H1 (cell line): ENCODE measurements at regions not wholly inside any gene's neighbourhood (a gene's known extent, or its start where the extent isn't known, plus 50 kb on each side); places are given as distances from the start of the nearest gene placed in this dataset.

ENCODE experiments used
- CTCF ChIA-PET: fragments of 300-600 bp; sonication (Branson Sonifier 250); formaldehyde crosslinking; loops from one replicate; lab custom pipeline; 2021; ENCODE audit not compliant: partially characterized antibody; lab: Charles Lee
- POLR2A ChIA-PET: fragments of 300-600 bp; sonication (Branson Sonifier 250); formaldehyde crosslinking; loops from one replicate; lab custom pipeline; 2021; ENCODE audit warnings: inconsistent platforms; ENCODE audit not compliant: partially characterized antibody; lab: Charles Lee
- DNase-seq, 2 experiments: peaks; one replicate each; pipeline versions ENCODE4 v3.0.0 to v3.0.0-alpha.2; 2010 to 2022; ENCODE audit warnings: low spot score in 2 of 2, low read depth in 1 of 2, mixed read lengths in 1 of 2
- FAIRE-seq: peaks from 2 replicates; lab custom pipeline; 2011; peaks lifted over from hg19 to GRCh38; lab: Jason Lieb, UNC
- H2AFZ ChIP-seq: 2 replicates; pipeline ENCODE4 v1.8.1; 2012; ENCODE audit warnings: low read length, inconsistent platforms
- H2AK5ac ChIP-seq: 2 replicates; pipeline ENCODE4 v1.6.1; 2013; ENCODE audit warnings: low read depth, low read length
- H2BK120ac ChIP-seq: replicated peaks from 2 replicates; pipeline ENCODE3; 2013; ENCODE audit warnings: low read depth, low read length, inconsistent platforms
- H2BK12ac ChIP-seq: 2 replicates; pipeline ENCODE4 v1.6.1; 2013; ENCODE audit warnings: low read depth, low read length
- H2BK15ac ChIP-seq: 2 replicates; pipeline ENCODE4 v1.6.1; 2013; ENCODE audit warnings: low read length
- H2BK20ac ChIP-seq: 2 replicates; pipeline ENCODE4 v1.6.1; 2013; ENCODE audit warnings: low read length
- H2BK5ac ChIP-seq: 2 replicates; pipeline ENCODE4 v1.6.1; 2013; ENCODE audit warnings: low read depth, low read length
- H3K14ac ChIP-seq: 2 replicates; pipeline ENCODE4 v1.6.1; 2013; ENCODE audit warnings: inconsistent platforms; ENCODE audit not compliant: insufficient read length
- H3K18ac ChIP-seq: 2 replicates; pipeline ENCODE4 v1.6.1; 2013; ENCODE audit warnings: low read length; ENCODE audit errors: extremely low read depth
- H3K23ac ChIP-seq: 2 replicates; pipeline ENCODE4 v1.6.1; 2013; ENCODE audit warnings: inconsistent platforms; ENCODE audit not compliant: insufficient read length
- H3K23me2 ChIP-seq: 2 replicates; pipeline ENCODE4 v1.6.1; 2013; ENCODE audit warnings: low read depth, low read length
- H3K27ac ChIP-seq: 2 replicates; pipeline ENCODE4 v1.6.1; 2011; ENCODE audit warnings: low read depth, low read length, inconsistent platforms
- H3K27me3 ChIP-seq, 4 experiments: replicated peaks in 1 of 4; 1 replicate in 1 of 4; 2 replicates in 3 of 4; pipeline versions ENCODE4 v1.6.1 to v1.8.1; 2011 to 2013; ENCODE audit warnings: low read length in 3 of 4, mild to moderate bottlenecking in 3 of 4, inconsistent platforms in 2 of 4, mixed read lengths in 2 of 4, moderate library complexity in 1 of 4; ENCODE audit not compliant: control insufficient read depth in 3 of 4, insufficient read depth in 3 of 4; ENCODE audit errors: extremely low read depth in 1 of 4
- H3K36me3 ChIP-seq, 4 experiments: 2 replicates each; pipeline versions ENCODE4 v1.6.1 to v1.8.1; 2011 to 2013; ENCODE audit warnings: mild to moderate bottlenecking in 4 of 4, low read length in 3 of 4, moderate library complexity in 2 of 4, control low read depth in 1 of 4, inconsistent platforms in 1 of 4; ENCODE audit not compliant: insufficient read depth in 4 of 4, control insufficient read depth in 2 of 4
- H3K4ac ChIP-seq: replicated peaks from 2 replicates; pipeline ENCODE3; 2013; ENCODE audit warnings: low read length, low read depth, mixed read lengths, inconsistent platforms; ENCODE audit not compliant: insufficient read length
- H3K4me1 ChIP-seq, 4 experiments: replicated peaks in 1 of 4; 1 replicate in 1 of 4; 2 replicates in 3 of 4; pipeline versions ENCODE4 v1.6.1 to v1.8.1; 2011 to 2013; ENCODE audit warnings: low read length in 3 of 4, inconsistent platforms in 2 of 4, mixed read lengths in 1 of 4; ENCODE audit not compliant: insufficient read depth in 4 of 4, control insufficient read depth in 3 of 4
- H3K4me2 ChIP-seq, 2 experiments: 2 replicates each; pipeline versions ENCODE4 v1.6.1 to v1.8.1; 2011 to 2013; ENCODE audit warnings: low read depth in 2 of 2, low read length in 2 of 2, control low read depth in 1 of 2, inconsistent platforms in 1 of 2, mild to moderate bottlenecking in 1 of 2; ENCODE audit not compliant: insufficient read depth in 1 of 2
- H3K4me3 ChIP-seq, 4 experiments: fragments of 200-600, 300-600 bp in 1 of 4; sonication (generic), shearing (Covaris generic), sonication (Bioruptor Twin) in 1 of 4; 2 replicates each; pipeline versions ENCODE4 v1.5.1 to v1.8.1; 2011 to 2016; ENCODE audit warnings: low read length in 4 of 4, low read depth in 3 of 4, control low read depth in 2 of 4, inconsistent platforms in 2 of 4, mild to moderate bottlenecking in 2 of 4, mixed read lengths in 1 of 4, moderate library complexity in 1 of 4; ENCODE audit not compliant: insufficient read depth in 2 of 4; ENCODE audit errors: extremely low read depth in 1 of 4
- H3K56ac ChIP-seq: replicated peaks from 2 replicates; pipeline ENCODE3; 2013; ENCODE audit warnings: low read depth, mild to moderate bottlenecking, mixed read lengths, low read length, inconsistent platforms; ENCODE audit not compliant: insufficient read length
- H3K79me1 ChIP-seq: 2 replicates; pipeline ENCODE4 v1.6.1; 2013; ENCODE audit warnings: low read depth, low read length, control low read depth
- H3K79me2 ChIP-seq, 2 experiments: 2 replicates each; pipeline versions ENCODE4 v1.6.1 to v1.8.1; 2012 to 2013; ENCODE audit warnings: low read length in 2 of 2, mild to moderate bottlenecking in 2 of 2, inconsistent platforms in 1 of 2; ENCODE audit not compliant: insufficient read depth in 2 of 2, control insufficient read depth in 1 of 2
- H3K9ac ChIP-seq, 4 experiments: replicated peaks in 1 of 4; 1 replicate in 1 of 4; 2 replicates in 3 of 4; pipeline versions ENCODE4 v1.6.1 to v1.8.1; 2011 to 2013; ENCODE audit warnings: low read depth in 3 of 4, low read length in 3 of 4, control low read depth in 2 of 4, mild to moderate bottlenecking in 2 of 4, moderate library complexity in 2 of 4, inconsistent platforms in 1 of 4; ENCODE audit errors: extremely low read depth in 1 of 4
- H3K9me3 ChIP-seq, 2 experiments: 2 replicates each; pipeline versions ENCODE4 v1.6.1 to v1.8.1; 2012 to 2013; ENCODE audit warnings: mild to moderate bottlenecking in 2 of 2, moderate library complexity in 2 of 2, control low read depth in 1 of 2, inconsistent platforms in 1 of 2, low read depth in 1 of 2, low read length in 1 of 2, mixed read lengths in 1 of 2; ENCODE audit not compliant: insufficient read depth in 2 of 2
- H4K20me1 ChIP-seq, 2 experiments: replicated peaks in 1 of 2; 2 replicates each; pipeline versions ENCODE3 to v1.8.1; 2011 to 2013; ENCODE audit warnings: inconsistent platforms in 2 of 2, low read length in 2 of 2, mild to moderate bottlenecking in 1 of 2; ENCODE audit not compliant: insufficient read depth in 2 of 2, control insufficient read depth in 1 of 2
- H4K5ac ChIP-seq: 2 replicates; pipeline ENCODE4 v1.6.1; 2013; ENCODE audit warnings: low read length, low read depth, mixed read lengths, inconsistent platforms; ENCODE audit not compliant: insufficient read length
- H4K8ac ChIP-seq: 2 replicates; pipeline ENCODE4 v1.8.0; 2013; ENCODE audit warnings: mild to moderate bottlenecking, moderate library complexity, low read length, inconsistent platforms; ENCODE audit not compliant: insufficient read depth; ENCODE audit errors: extremely low read depth
- H4K91ac ChIP-seq: replicated peaks from 2 replicates; pipeline ENCODE3; 2013; ENCODE audit warnings: low read length, mixed read lengths, inconsistent platforms; ENCODE audit not compliant: insufficient read length
- ATF2 ChIP-seq: IDR thresholded peaks from 2 replicates; pipeline ENCODE4 v1.6.1; 2012; ENCODE audit warnings: low read length, inconsistent platforms
- BCL11A ChIP-seq, 2 experiments: IDR thresholded peaks; one replicate each; pipeline ENCODE4 v1.6.1; 2011; ENCODE audit warnings: low read depth in 2 of 2, low read length in 2 of 2, mild to moderate bottlenecking in 2 of 2
- BRCA1 ChIP-seq: IDR thresholded peaks from 2 replicates; pipeline ENCODE4 v1.6.1; 2012; ENCODE audit warnings: low read depth, low read length, improper control_type of control experiment
- CHD1 ChIP-seq: IDR thresholded peaks from 2 replicates; pipeline ENCODE4 v1.6.1; 2012; ENCODE audit warnings: low read depth, low read length, improper control_type of control experiment
- HDAC2 ChIP-seq, 2 experiments: fragments of 300-600 bp in 1 of 2; sonication (generic) in 1 of 2; IDR thresholded peaks; 2 replicates each; pipeline ENCODE4 v1.6.1; 2011 to 2012; ENCODE audit warnings: low read depth in 2 of 2, low read length in 2 of 2, mild to moderate bottlenecking in 2 of 2, moderate library complexity in 2 of 2, borderline replicate concordance in 1 of 2, inconsistent platforms in 1 of 2
- KDM1A ChIP-seq: fragments of 200-600, 300-600 bp; sonication (generic); IDR thresholded peaks from 2 replicates; pipeline ENCODE4 v1.7.1; 2016; ENCODE audit warnings: mild to moderate bottlenecking, low read length, borderline replicate concordance
- MAFK ChIP-seq: IDR thresholded peaks from 2 replicates; pipeline ENCODE4 v1.6.1; 2012; ENCODE audit warnings: low read depth, mild to moderate bottlenecking, improper control_type of control experiment, low read length
- POLR2A ChIP-seq, 2 experiments: IDR thresholded peaks; 1 replicate in 1 of 2; 2 replicates in 1 of 2; pipeline ENCODE4 v1.6.1; 2011; ENCODE audit warnings: low read depth in 2 of 2, low read length in 2 of 2, mild to moderate bottlenecking in 2 of 2; ENCODE audit errors: control extremely low read depth in 1 of 2
- SAP30 ChIP-seq: fragments of 300-600 bp; sonication (generic); IDR thresholded peaks from 2 replicates; pipeline ENCODE4 v1.7.1; 2012; ENCODE audit warnings: low read length, moderate library complexity, mild to moderate bottlenecking, inconsistent platforms; ENCODE audit not compliant: insufficient read depth, insufficient replicate concordance
- SRF ChIP-seq: IDR thresholded peaks from 2 replicates; pipeline ENCODE4 v1.6.1; 2011; ENCODE audit warnings: mild to moderate bottlenecking, low read depth, low read length, moderate library complexity
- TAF7 ChIP-seq: optimal IDR thresholded peaks from 2 replicates; pipeline ENCODE3; 2011; ENCODE audit warnings: low read depth, mild to moderate bottlenecking, inconsistent platforms, low read length, moderate library complexity, borderline replicate concordance
- TBP ChIP-seq: IDR thresholded peaks from 2 replicates; pipeline ENCODE4 v1.6.1; 2011; ENCODE audit warnings: low read depth, low read length, improper control_type of control experiment
- WGBS, 2 experiments: shearing (Covaris generic) in 1 of 2; methylation state at CpG; one replicate each; pipeline versions ENCODE4 v1.1.6 to v1.1.7; 2013 to 2015; ENCODE audit warnings: low lambda C conversion rate in 2 of 2, mixed read lengths in 2 of 2, inconsistent platforms in 1 of 2, low coverage in 1 of 2, missing lambda C conversion rate in 1 of 2; ENCODE audit not compliant: insufficient replicate concordance in 2 of 2, insufficient coverage in 1 of 2, insufficient read length in 1 of 2; ENCODE audit errors: extremely low coverage in 1 of 2, missing lambda C conversion rate in 1 of 2; 5-methylcytosine and 5-hydroxymethylcytosine counted together

- Histone ChIP-seq H3K56ac (no peak overlapping the region), H2BK5ac (no peak overlapping the region), H3K27ac (no peak overlapping the region), H2BK12ac (no peak overlapping the region), H4K91ac (no peak overlapping the region), H2BK120ac (no peak overlapping the region), H4K5ac (no peak overlapping the region), H4K8ac (no peak overlapping the region), H3K9ac (no peak overlapping the region), H4K20me1 (no peaks in the 10 kb centered on the region), H3K4ac (no peak overlapping the region), H3K23me2 (no peaks in the 10 kb centered on the region), H3K4me1 (no peaks in the 10 kb centered on the region), H3K9me3 (no peaks in the 10 kb centered on the region; a peak in 1 of 4 replicates), H3K27me3 (no peaks in the 10 kb centered on the region), H3K4me2 (no peak overlapping the region), H3K14ac (no peak overlapping the region), H3K23ac (no peak overlapping the region), H3K36me3 (no peaks in the 10 kb centered on the region), H3K79me1 (no peaks in the 10 kb centered on the region), H2BK15ac (no peak overlapping the region), H2AK5ac (no peak overlapping the region), H2AFZ (no peak overlapping the region), H3K79me2 (no peaks in the 10 kb centered on the region), H3K4me3 (no peak overlapping the region), H2BK20ac (no peak overlapping the region), H3K18ac (no peak overlapping the region)
- 75% methylated on average over 2 of the region's 2 CpGs; no CpG with 5 or more reads in 1 of the 2 experiments for WGBS, 2 experiments
- ChIA-PET POLR2A (no interaction called here), CTCF (no interaction called here)
- no peak for FAIRE-seq
- no peak for DNase-seq
- TF ChIP-seq HDAC2 (IDR thresholded peaks at IDR 0.05; ENCODE audit: borderline replicate concordance in 1 of 2, low read depth in 2 of 2, low read length in 2 of 2): no peak
- TF ChIP-seq BRCA1: no peak
- TF ChIP-seq MAFK: no peak
- no peak for TF ChIP-seq SRF
- TF ChIP-seq SAP30: no peak
- no peak for TF ChIP-seq CHD1
- TF ChIP-seq TBP: no peak
- TF ChIP-seq KDM1A: no peak
- TF ChIP-seq BCL11A (IDR thresholded peaks at IDR 0.05; ENCODE audit: low read depth in 2 of 2, low read length in 2 of 2): no peak
- no peak for TF ChIP-seq POLR2A (IDR thresholded peaks at IDR 0.05; ENCODE audit: control extremely low read depth in 1 of 2, low read depth in 2 of 2, low read length in 2 of 2)
- TF ChIP-seq TAF7: no peak
- no peak for TF ChIP-seq ATF2
Measured at GRCh38 chr4:83191026-83191425, 76.5 kb upstream of the PLAC8 start.
